ENCODE measurements at regions not wholly inside any gene's neighbourhood (a gene's known extent, or its start where the extent isn't known, plus 50 kb on each side); places are given as distances from the start of the nearest gene placed in this dataset.

- TF ChIP-seq CTCF (conservative IDR thresholded peaks at IDR 0.05; ENCODE audit: low read length) (no peak), EZH2phosphoT487 (IDR thresholded peaks at IDR 0.05; ENCODE audit: borderline replicate concordance) (no peak)
Observed at GRCh38 chr15:96166223-96167200, 164.0 kb upstream of the NR2F2 start.
